GM21526 (cell line): ENCODE measurements at regions not wholly inside any gene's neighbourhood (a gene's known extent, or its start where the extent isn't known, plus 50 kb on each side); places are given as distances from the start of the nearest gene placed in this dataset.

Experiments
- ATAC-seq: cut with Tn5 transposase; IDR thresholded peaks from one replicate; pipeline ENCODE4 v1.9.1; 2021; ENCODE audit warnings: moderate library complexity; ENCODE audit not compliant: unreplicated experiment, low FRiP score

- no peak for ATAC-seq
These were observed 1399.2 kb upstream of the CDH6 start for GRCh38 chr5:29794141-29794787.

GRCh38 chr5:29790281-29790680 is 1403.2 kb upstream of the CDH6 start:
- no peak for ATAC-seq

GRCh38 chr5:29780401-29780800 is 1413.1 kb upstream of the CDH6 start:
- no peak for ATAC-seq

DNA sequence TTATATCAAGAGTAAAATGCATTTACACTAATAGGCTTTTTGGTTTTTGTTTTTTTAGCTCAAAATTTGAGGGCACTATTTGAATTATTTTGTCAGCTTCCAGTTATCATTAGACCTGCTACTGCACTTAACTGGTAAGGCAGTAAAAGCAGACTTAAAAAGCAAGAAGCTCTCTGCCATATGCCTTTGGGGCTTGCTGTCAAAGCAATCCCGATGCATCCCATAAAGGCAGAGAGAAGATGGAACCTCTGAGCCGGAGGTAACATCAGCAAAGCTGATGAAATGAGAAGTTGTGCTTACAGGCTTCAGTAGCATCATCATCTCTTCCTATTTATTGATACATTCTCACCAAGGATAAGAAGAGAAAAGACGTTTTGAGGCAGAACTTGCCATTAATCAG is 1414.3 kb upstream of the CDH6 start:
- no peak for ATAC-seq

GRCh38 chr5:29777373-29777772 is 1416.1 kb upstream of the CDH6 start:
- ATAC-seq, result no peak

DNA sequence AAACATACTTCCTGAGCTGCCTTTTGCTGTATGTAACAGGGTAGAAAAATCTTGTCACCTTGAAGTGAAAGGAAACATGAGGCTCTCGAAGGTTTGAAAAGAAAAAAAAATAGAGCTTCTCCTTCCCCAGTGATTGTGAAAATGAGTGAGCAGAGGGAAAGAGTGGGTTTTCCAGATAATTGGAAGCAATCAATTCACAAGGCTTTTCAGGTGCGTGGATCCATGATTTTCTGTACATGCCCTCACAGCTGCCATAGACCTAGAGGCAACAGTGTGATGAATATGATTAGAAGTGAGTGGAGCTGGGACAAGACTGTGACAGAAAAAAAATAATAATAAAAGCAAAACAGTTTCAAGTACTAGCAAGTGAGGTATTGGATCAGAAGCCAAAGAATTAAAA is 1422.5 kb upstream of the CDH6 start:
- ATAC-seq, result no peak

DNA sequence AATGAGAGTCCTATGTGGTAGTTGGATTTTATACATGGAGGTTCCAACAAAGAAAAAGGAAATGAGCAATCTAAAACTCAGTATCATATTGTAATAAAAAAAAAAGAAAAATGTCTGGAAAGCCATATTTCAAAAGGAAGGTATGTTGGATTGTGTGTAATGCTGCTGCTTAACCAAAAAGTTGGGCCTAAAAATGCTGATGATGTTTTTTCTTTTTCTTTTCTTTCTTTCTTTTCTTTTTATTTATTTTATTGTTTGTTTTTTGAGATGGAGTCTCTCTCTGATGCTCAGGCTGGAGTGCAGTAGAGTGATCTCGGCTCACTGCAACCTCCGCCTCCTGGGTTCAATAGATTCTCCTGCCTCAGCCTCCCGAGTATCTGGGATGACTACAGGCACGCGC is 1424.0 kb upstream of the CDH6 start:
- no peak for ATAC-seq

- no peak for ATAC-seq
These were observed 1434.5 kb upstream of the CDH6 start for GRCh38 chr5:29758986-29759421.

DNA sequence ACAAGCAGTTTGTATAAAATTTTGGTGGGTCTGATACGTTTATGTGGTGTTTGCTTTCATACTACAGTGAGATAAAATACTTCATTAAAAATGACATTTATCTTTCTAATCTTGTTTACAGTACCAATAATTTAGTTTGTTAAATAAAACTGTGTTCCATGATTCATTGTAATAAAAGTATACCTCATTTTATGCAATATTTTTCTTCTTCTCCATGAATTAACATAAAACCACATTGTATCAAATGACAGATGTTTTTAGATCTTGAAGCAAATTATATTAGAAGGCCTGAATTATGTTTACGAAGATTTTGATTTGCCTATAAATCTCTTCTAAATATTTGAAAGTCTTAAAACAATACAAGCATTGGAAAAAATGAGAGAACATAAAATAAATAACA is 1443.0 kb upstream of the CDH6 start:
- no peak for ATAC-seq

DNA sequence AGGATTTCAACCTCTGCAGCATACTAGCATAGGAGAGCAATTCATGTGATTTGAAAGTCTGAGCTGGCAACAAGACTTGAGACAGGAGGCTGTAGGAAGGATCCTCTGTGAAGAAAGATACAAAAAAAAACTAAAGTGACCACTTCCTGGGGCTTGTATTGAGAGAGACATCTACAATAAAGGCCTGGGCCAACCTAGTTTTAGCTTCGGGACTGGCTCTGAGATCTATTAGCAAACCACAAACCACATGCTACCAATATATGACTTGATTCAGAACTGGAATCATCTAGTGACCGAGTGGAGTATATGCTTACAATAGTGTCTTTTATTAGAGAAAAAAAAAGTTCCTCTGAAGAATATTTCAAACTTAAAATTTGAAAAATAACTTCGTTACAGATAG is 1448.9 kb upstream of the CDH6 start:
- no peak for ATAC-seq

GRCh38 chr5:29720954-29721353 is 1472.5 kb upstream of the CDH6 start:
- no peak for ATAC-seq

DNA sequence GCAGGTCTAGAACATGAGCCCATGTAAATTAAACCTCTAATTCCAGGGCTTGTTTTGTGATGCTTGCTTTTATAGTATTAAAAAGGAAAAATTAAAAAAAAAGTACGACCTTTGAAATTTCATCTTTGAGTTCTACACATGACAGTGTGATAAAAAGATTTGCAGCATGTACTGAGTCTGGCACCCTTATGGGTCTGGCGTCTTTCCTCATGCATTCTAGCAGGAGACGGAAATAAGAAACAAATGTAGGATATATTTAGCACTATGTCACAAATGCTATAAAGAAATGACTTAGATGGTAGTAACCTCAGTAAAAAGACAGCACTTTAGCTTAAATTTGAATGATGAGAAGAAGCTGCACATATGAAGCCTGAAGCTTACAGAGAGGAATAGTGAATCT is 1474.3 kb upstream of the CDH6 start:
- no peak for ATAC-seq

DNA sequence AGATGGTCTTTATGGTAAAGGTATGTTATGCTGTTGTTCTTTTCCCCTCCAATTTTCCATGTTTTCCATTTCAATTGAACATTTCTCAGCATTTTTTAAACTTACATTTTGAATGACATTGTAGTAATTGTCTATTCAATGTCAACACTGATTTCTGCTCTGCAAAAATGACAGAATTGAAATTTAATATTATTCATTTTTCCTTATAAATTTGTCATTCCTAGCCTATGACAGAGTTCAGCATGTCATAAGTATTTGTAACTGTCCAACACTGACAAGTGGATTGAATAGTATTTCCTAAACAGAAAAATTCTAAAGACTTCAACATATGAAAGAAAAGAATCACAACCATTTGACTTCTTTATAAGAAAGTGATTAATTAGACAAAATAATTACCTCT is 1478.3 kb upstream of the CDH6 start:
- no peak for ATAC-seq

GRCh38 chr5:29702875-29703274 is 1490.6 kb upstream of the CDH6 start:
- no peak for ATAC-seq

- ATAC-seq, result no peak
These were observed 1491.9 kb upstream of the CDH6 start for GRCh38 chr5:29701600-29701999.

GRCh38 chr5:29697785-29698414 is 1495.6 kb upstream of the CDH6 start:
- ATAC-seq, result no peak

GRCh38 chr5:29697278-29697677 is 1496.2 kb upstream of the CDH6 start:
- no peak for ATAC-seq

GRCh38 chr5:29672678-29673077 is 1520.8 kb upstream of the CDH6 start:
- ATAC-seq, result no peak

DNA sequence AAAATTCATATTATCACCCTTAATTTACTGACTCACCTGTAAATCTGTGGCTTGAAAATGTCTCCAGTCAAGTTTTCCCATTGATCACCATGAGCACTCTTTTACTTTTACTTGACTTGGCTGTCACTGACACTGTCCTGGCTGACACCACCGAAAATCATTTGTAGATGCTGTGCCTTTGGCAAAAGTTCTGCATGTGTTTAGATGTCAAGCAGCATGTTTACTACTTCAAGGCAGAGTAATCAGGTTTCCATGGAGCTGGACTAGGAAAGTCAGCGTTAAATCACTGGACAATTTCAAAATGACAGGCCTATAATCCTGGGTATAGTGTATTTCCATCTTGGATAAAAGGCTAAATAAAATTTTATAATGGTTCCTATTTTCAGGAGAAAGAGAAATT is 1530.6 kb upstream of the CDH6 start:
- ATAC-seq, result no peak

DNA sequence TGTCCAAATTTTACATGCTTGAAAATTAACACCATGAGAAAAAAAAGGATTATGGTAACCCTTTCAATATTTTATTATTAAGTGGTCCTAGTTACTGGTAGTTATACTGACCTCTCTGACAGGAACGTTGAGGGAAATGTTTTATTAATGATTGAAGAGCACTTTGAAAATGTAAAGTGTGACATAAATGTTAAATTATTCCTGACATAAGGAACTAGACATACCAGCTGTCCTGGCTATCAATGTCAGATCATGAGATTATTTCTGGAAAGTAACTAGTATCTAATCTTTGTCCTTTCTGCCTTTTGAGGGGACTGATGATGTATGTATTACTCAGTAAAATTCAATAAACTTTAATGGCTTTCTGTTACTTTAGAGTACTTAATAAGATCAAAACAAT is 1538.5 kb upstream of the CDH6 start:
- ATAC-seq, result no peak

GRCh38 chr5:29649321-29649720 is 1544.2 kb upstream of the CDH6 start:
- no peak for ATAC-seq

DNA sequence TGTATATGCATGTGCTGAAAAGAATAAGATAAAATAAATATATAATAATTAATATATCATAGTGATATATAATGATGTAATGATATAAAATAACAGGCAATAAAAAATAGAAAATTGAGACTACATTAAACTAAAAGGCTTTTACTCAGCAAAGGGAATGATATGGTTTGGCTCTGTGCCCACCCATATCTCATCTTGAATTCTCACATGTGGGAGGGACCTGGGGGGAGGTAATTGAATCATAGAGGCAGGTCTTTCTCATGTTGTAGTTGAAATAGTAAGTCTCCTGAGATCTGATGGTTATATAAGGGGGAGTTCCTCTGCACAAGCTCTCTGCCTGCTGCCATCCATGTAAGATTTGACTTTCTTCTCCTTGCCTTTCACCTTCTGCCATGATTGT is 1550.9 kb upstream of the CDH6 start:
- no peak for ATAC-seq

GRCh38 chr5:29614206-29614605 is 1579.3 kb upstream of the CDH6 start:
- no peak for ATAC-seq
